H1 (cell line): ENCODE measurements at regions not wholly inside any gene's neighbourhood (a gene's known extent, or its start where the extent isn't known, plus 50 kb on each side); places are given as distances from the start of the nearest gene placed in this dataset.

Experiments
- CTCF ChIA-PET: fragments of 300-600 bp; sonication (Branson Sonifier 250); formaldehyde crosslinking; loops from one replicate; lab custom pipeline; 2021; ENCODE audit not compliant: partially characterized antibody; lab: Charles Lee
- POLR2A ChIA-PET: fragments of 300-600 bp; sonication (Branson Sonifier 250); formaldehyde crosslinking; loops from one replicate; lab custom pipeline; 2021; ENCODE audit warnings: inconsistent platforms; ENCODE audit not compliant: partially characterized antibody; lab: Charles Lee
- DNase-seq, 2 experiments: peaks; one replicate each; pipeline versions ENCODE4 v3.0.0 to v3.0.0-alpha.2; 2010 to 2022; ENCODE audit warnings: low spot score in 2 of 2, low read depth in 1 of 2, mixed read lengths in 1 of 2
- FAIRE-seq: peaks from 2 replicates; lab custom pipeline; 2011; peaks lifted over from hg19 to GRCh38; lab: Jason Lieb, UNC
- H2AFZ ChIP-seq: 2 replicates; pipeline ENCODE4 v1.8.1; 2012; ENCODE audit warnings: low read length, inconsistent platforms
- H2AK5ac ChIP-seq: 2 replicates; pipeline ENCODE4 v1.6.1; 2013; ENCODE audit warnings: low read depth, low read length
- H2BK120ac ChIP-seq: replicated peaks from 2 replicates; pipeline ENCODE3; 2013; ENCODE audit warnings: low read depth, low read length, inconsistent platforms
- H2BK12ac ChIP-seq: 2 replicates; pipeline ENCODE4 v1.6.1; 2013; ENCODE audit warnings: low read depth, low read length
- H2BK15ac ChIP-seq: 2 replicates; pipeline ENCODE4 v1.6.1; 2013; ENCODE audit warnings: low read length
- H2BK20ac ChIP-seq: 2 replicates; pipeline ENCODE4 v1.6.1; 2013; ENCODE audit warnings: low read length
- H2BK5ac ChIP-seq: 2 replicates; pipeline ENCODE4 v1.6.1; 2013; ENCODE audit warnings: low read depth, low read length
- H3K14ac ChIP-seq: 2 replicates; pipeline ENCODE4 v1.6.1; 2013; ENCODE audit warnings: inconsistent platforms; ENCODE audit not compliant: insufficient read length
- H3K18ac ChIP-seq: 2 replicates; pipeline ENCODE4 v1.6.1; 2013; ENCODE audit warnings: low read length; ENCODE audit errors: extremely low read depth
- H3K23ac ChIP-seq: 2 replicates; pipeline ENCODE4 v1.6.1; 2013; ENCODE audit warnings: inconsistent platforms; ENCODE audit not compliant: insufficient read length
- H3K23me2 ChIP-seq: 2 replicates; pipeline ENCODE4 v1.6.1; 2013; ENCODE audit warnings: low read depth, low read length
- H3K27ac ChIP-seq: 2 replicates; pipeline ENCODE4 v1.6.1; 2011; ENCODE audit warnings: low read depth, low read length, inconsistent platforms
- H3K27me3 ChIP-seq, 4 experiments: replicated peaks in 1 of 4; 1 replicate in 1 of 4; 2 replicates in 3 of 4; pipeline versions ENCODE4 v1.6.1 to v1.8.1; 2011 to 2013; ENCODE audit warnings: low read length in 3 of 4, mild to moderate bottlenecking in 3 of 4, inconsistent platforms in 2 of 4, mixed read lengths in 2 of 4, moderate library complexity in 1 of 4; ENCODE audit not compliant: control insufficient read depth in 3 of 4, insufficient read depth in 3 of 4; ENCODE audit errors: extremely low read depth in 1 of 4
- H3K36me3 ChIP-seq, 4 experiments: 2 replicates each; pipeline versions ENCODE4 v1.6.1 to v1.8.1; 2011 to 2013; ENCODE audit warnings: mild to moderate bottlenecking in 4 of 4, low read length in 3 of 4, moderate library complexity in 2 of 4, control low read depth in 1 of 4, inconsistent platforms in 1 of 4; ENCODE audit not compliant: insufficient read depth in 4 of 4, control insufficient read depth in 2 of 4
- H3K4ac ChIP-seq: replicated peaks from 2 replicates; pipeline ENCODE3; 2013; ENCODE audit warnings: low read length, low read depth, mixed read lengths, inconsistent platforms; ENCODE audit not compliant: insufficient read length
- H3K4me1 ChIP-seq, 4 experiments: replicated peaks in 1 of 4; 1 replicate in 1 of 4; 2 replicates in 3 of 4; pipeline versions ENCODE4 v1.6.1 to v1.8.1; 2011 to 2013; ENCODE audit warnings: low read length in 3 of 4, inconsistent platforms in 2 of 4, mixed read lengths in 1 of 4; ENCODE audit not compliant: insufficient read depth in 4 of 4, control insufficient read depth in 3 of 4
- H3K4me2 ChIP-seq, 2 experiments: 2 replicates each; pipeline versions ENCODE4 v1.6.1 to v1.8.1; 2011 to 2013; ENCODE audit warnings: low read depth in 2 of 2, low read length in 2 of 2, control low read depth in 1 of 2, inconsistent platforms in 1 of 2, mild to moderate bottlenecking in 1 of 2; ENCODE audit not compliant: insufficient read depth in 1 of 2
- H3K4me3 ChIP-seq, 4 experiments: fragments of 200-600, 300-600 bp in 1 of 4; sonication (generic), shearing (Covaris generic), sonication (Bioruptor Twin) in 1 of 4; 2 replicates each; pipeline versions ENCODE4 v1.5.1 to v1.8.1; 2011 to 2016; ENCODE audit warnings: low read length in 4 of 4, low read depth in 3 of 4, control low read depth in 2 of 4, inconsistent platforms in 2 of 4, mild to moderate bottlenecking in 2 of 4, mixed read lengths in 1 of 4, moderate library complexity in 1 of 4; ENCODE audit not compliant: insufficient read depth in 2 of 4; ENCODE audit errors: extremely low read depth in 1 of 4
- H3K56ac ChIP-seq: replicated peaks from 2 replicates; pipeline ENCODE3; 2013; ENCODE audit warnings: low read depth, mild to moderate bottlenecking, mixed read lengths, low read length, inconsistent platforms; ENCODE audit not compliant: insufficient read length
- H3K79me1 ChIP-seq: 2 replicates; pipeline ENCODE4 v1.6.1; 2013; ENCODE audit warnings: low read depth, low read length, control low read depth
- H3K79me2 ChIP-seq, 2 experiments: 2 replicates each; pipeline versions ENCODE4 v1.6.1 to v1.8.1; 2012 to 2013; ENCODE audit warnings: low read length in 2 of 2, mild to moderate bottlenecking in 2 of 2, inconsistent platforms in 1 of 2; ENCODE audit not compliant: insufficient read depth in 2 of 2, control insufficient read depth in 1 of 2
- H3K9ac ChIP-seq, 4 experiments: replicated peaks in 1 of 4; 1 replicate in 1 of 4; 2 replicates in 3 of 4; pipeline versions ENCODE4 v1.6.1 to v1.8.1; 2011 to 2013; ENCODE audit warnings: low read depth in 3 of 4, low read length in 3 of 4, control low read depth in 2 of 4, mild to moderate bottlenecking in 2 of 4, moderate library complexity in 2 of 4, inconsistent platforms in 1 of 4; ENCODE audit errors: extremely low read depth in 1 of 4
- H3K9me3 ChIP-seq, 2 experiments: 2 replicates each; pipeline versions ENCODE4 v1.6.1 to v1.8.1; 2012 to 2013; ENCODE audit warnings: mild to moderate bottlenecking in 2 of 2, moderate library complexity in 2 of 2, control low read depth in 1 of 2, inconsistent platforms in 1 of 2, low read depth in 1 of 2, low read length in 1 of 2, mixed read lengths in 1 of 2; ENCODE audit not compliant: insufficient read depth in 2 of 2
- H4K20me1 ChIP-seq, 2 experiments: replicated peaks in 1 of 2; 2 replicates each; pipeline versions ENCODE3 to v1.8.1; 2011 to 2013; ENCODE audit warnings: inconsistent platforms in 2 of 2, low read length in 2 of 2, mild to moderate bottlenecking in 1 of 2; ENCODE audit not compliant: insufficient read depth in 2 of 2, control insufficient read depth in 1 of 2
- H4K5ac ChIP-seq: 2 replicates; pipeline ENCODE4 v1.6.1; 2013; ENCODE audit warnings: low read length, low read depth, mixed read lengths, inconsistent platforms; ENCODE audit not compliant: insufficient read length
- H4K8ac ChIP-seq: 2 replicates; pipeline ENCODE4 v1.8.0; 2013; ENCODE audit warnings: mild to moderate bottlenecking, moderate library complexity, low read length, inconsistent platforms; ENCODE audit not compliant: insufficient read depth; ENCODE audit errors: extremely low read depth
- H4K91ac ChIP-seq: replicated peaks from 2 replicates; pipeline ENCODE3; 2013; ENCODE audit warnings: low read length, mixed read lengths, inconsistent platforms; ENCODE audit not compliant: insufficient read length
- BACH1 ChIP-seq: IDR thresholded peaks from 2 replicates; pipeline ENCODE4 v1.6.1; 2012; ENCODE audit warnings: low read length, improper control_type of control experiment
- CHD2 ChIP-seq: IDR thresholded peaks from 2 replicates; pipeline ENCODE4 v1.6.1; 2012; ENCODE audit warnings: low read length, improper control_type of control experiment
- GTF2F1 ChIP-seq: IDR thresholded peaks from 2 replicates; pipeline ENCODE4 v1.6.1; 2012; ENCODE audit warnings: low read depth, low read length, improper control_type of control experiment, borderline replicate concordance
- WGBS, 2 experiments: shearing (Covaris generic) in 1 of 2; methylation state at CpG; one replicate each; pipeline versions ENCODE4 v1.1.6 to v1.1.7; 2013 to 2015; ENCODE audit warnings: low lambda C conversion rate in 2 of 2, mixed read lengths in 2 of 2, inconsistent platforms in 1 of 2, low coverage in 1 of 2, missing lambda C conversion rate in 1 of 2; ENCODE audit not compliant: insufficient replicate concordance in 2 of 2, insufficient coverage in 1 of 2, insufficient read length in 1 of 2; ENCODE audit errors: extremely low coverage in 1 of 2, missing lambda C conversion rate in 1 of 2; 5-methylcytosine and 5-hydroxymethylcytosine counted together

GRCh38 chr4:125983168-125983567 is 668.4 kb downstream of the FAT4 start:
- no peaks in the 10 kb centered on the region for H3K36me3 ChIP-seq
- H2AK5ac ChIP-seq, result no peak overlapping the region
- H3K79me2 ChIP-seq, result no peaks in the 10 kb centered on the region
- 0 out of 4 replicates have a peak, but pooled peaks cover 0 to 3% of the 10 kb centered on the region in 2 experiments for H3K9me3 ChIP-seq
- TF ChIP-seq BACH1 (no peak), GTF2F1 (no peak), CHD2 (no peak)
- CTCF ChIA-PET, result no interaction called here
- H3K27ac ChIP-seq, result no peak overlapping the region
- H3K79me1 ChIP-seq, result no peaks in the 10 kb centered on the region
- DNase-seq (no peak), FAIRE-seq (no peak)
- no peak overlapping the region for H3K18ac ChIP-seq
- H3K4ac ChIP-seq, result no peak overlapping the region
- no peaks in the 10 kb centered on the region for H3K27me3 ChIP-seq
- no peak overlapping the region for H3K4me2 ChIP-seq
- H3K56ac ChIP-seq, result no peak overlapping the region
- H4K20me1 ChIP-seq, result no peaks in the 10 kb centered on the region
- POLR2A ChIA-PET, result no interaction called here
- no peak overlapping the region for H2BK120ac ChIP-seq
- no peak overlapping the region for H4K8ac ChIP-seq
- no peak overlapping the region for H2BK5ac ChIP-seq
- H4K91ac ChIP-seq, result no peak overlapping the region
- H3K23me2 ChIP-seq, result no peaks in the 10 kb centered on the region
- H2BK15ac ChIP-seq, result no peak overlapping the region
- H2BK20ac ChIP-seq, result no peak overlapping the region
- H3K4me3 ChIP-seq, result no peak overlapping the region
- no peak overlapping the region for H4K5ac ChIP-seq
- no CpG with 5 or more reads among the region's 1 CpG for WGBS, 2 experiments
- no peak overlapping the region for H3K9ac ChIP-seq
- peaks cover 0 to 4% (median under 1%) of the 10 kb centered on the region in 4 experiments; a peak in 4 of 7 replicates for H3K4me1 ChIP-seq
- no peak overlapping the region for H3K14ac ChIP-seq
- H2AFZ ChIP-seq, result no peak overlapping the region
- no peak overlapping the region for H3K23ac ChIP-seq
- no peak overlapping the region for H2BK12ac ChIP-seq
